ENCODE measurements at regions not wholly inside any gene's neighbourhood (a gene's known extent, or its start where the extent isn't known, plus 50 kb on each side); places are given as distances from the start of the nearest gene placed in this dataset.

DNA sequence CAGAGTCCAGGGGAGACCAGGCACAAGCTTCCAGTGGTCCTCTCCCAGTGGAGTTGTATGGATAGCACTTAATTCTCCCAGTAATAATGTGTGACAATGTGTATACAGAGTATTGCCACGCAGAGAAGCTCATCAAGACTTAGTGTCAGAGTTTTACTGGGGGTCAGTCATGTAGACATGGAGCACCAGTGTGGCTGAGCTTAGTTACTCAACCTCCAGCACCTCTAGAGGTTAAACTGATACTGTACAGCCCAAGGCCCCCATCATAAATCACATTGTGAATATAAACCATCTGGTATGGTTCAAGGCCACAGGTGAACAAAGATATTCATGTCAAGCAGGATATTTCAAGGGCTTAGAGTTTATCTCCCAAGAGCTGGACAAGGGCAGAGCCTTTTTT is 378.1 kb upstream of the TMPO start:
- H3K36me3 ChIP-seq (ENCODE audit: insufficient read depth, low read length) = no peaks in the 10 kb centered on the region
- no peak overlapping the region for H3K4me3 ChIP-seq (ENCODE audit: low read depth, low read length, poor library complexity, severe bottlenecking)
- no peaks in the 10 kb centered on the region for H3K9me2 ChIP-seq (ENCODE audit: insufficient read depth, low read length)
- no peaks in the 10 kb centered on the region for H3K79me2 ChIP-seq (ENCODE audit: insufficient read depth, low read depth, low read length)
- H3K4me1 ChIP-seq (ENCODE audit: insufficient read depth, low read length, poor library complexity, severe bottlenecking) = no peaks in the 10 kb centered on the region
- H3K4me2 ChIP-seq (ENCODE audit: low read length) = no peak overlapping the region
- H3K27ac ChIP-seq (ENCODE audit: low read depth, low read length, poor library complexity, severe bottlenecking) = no peak overlapping the region
- H3K9me3 ChIP-seq (ENCODE audit: low read length) = no peaks in the 10 kb centered on the region
- no peak overlapping the region for H2AFZ ChIP-seq (ENCODE audit: low read length)
- ChIA-PET POLR2A (interaction anchor here (1.0 to 1.7 kb wide), 5 partner anchors 10 to 40 kb away, joined by 3 to 8 read pairs (median 4); no protein-coding TSS in a partner anchor), CTCF (ENCODE audit: unreplicated experiment) (no interaction called here)
- intact Hi-C loops (cut with micrococcal nuclease; ENCODE audit: unreplicated experiment) = no loop called here
- TF ChIP-seq EZH2phosphoT487 (IDR thresholded peaks at IDR 0.05; ENCODE audit: borderline replicate concordance, low read depth, low read length) = no peak
- TF ChIP-seq, protein P1, sequence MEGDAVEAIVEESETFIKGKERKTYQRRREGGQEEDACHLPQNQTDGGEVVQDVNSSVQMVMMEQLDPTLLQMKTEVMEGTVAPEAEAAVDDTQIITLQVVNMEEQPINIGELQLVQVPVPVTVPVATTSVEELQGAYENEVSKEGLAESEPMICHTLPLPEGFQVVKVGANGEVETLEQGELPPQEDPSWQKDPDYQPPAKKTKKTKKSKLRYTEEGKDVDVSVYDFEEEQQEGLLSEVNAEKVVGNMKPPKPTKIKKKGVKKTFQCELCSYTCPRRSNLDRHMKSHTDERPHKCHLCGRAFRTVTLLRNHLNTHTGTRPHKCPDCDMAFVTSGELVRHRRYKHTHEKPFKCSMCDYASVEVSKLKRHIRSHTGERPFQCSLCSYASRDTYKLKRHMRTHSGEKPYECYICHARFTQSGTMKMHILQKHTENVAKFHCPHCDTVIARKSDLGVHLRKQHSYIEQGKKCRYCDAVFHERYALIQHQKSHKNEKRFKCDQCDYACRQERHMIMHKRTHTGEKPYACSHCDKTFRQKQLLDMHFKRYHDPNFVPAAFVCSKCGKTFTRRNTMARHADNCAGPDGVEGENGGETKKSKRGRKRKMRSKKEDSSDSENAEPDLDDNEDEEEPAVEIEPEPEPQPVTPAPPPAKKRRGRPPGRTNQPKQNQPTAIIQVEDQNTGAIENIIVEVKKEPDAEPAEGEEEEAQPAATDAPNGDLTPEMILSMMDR (conservative IDR thresholded peaks at IDR 0.05; ENCODE audit: low read length) = no peak
- no peaks in the 10 kb centered on the region for H4K20me1 ChIP-seq (ENCODE audit: insufficient read depth, low read length)
- DNase-seq (ENCODE audit: low spot score) = no peak
- no TSS peak for BruUV-seq (replicated peaks)

DNA sequence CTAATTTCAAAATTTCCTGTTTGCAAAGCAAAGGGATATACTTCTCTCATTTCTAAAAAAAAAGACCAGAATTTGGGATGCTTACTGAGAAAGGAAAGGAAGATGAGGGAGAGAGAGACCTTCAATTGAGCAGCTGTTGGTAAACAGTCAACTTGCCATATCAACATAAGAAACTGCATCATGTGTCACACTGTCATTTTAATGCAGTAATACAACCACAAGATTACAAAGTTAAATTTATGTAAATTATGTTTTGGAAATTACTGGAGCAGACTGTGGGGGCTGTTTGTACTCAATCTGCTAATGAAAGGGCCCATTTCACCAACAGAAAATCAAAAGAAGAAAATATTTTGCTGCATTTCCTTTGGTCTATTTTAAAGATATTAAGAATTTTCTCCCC is 370.4 kb upstream of the TMPO start:
- no peaks in the 10 kb centered on the region; the same call in 1 of the 2 replicates for H3K9me3 ChIP-seq (ENCODE audit: low read length)
- H3K27ac ChIP-seq (ENCODE audit: low read depth, low read length, poor library complexity, severe bottlenecking) = no peak overlapping the region
- no peaks in the 10 kb centered on the region for H3K4me1 ChIP-seq (ENCODE audit: insufficient read depth, low read length, poor library complexity, severe bottlenecking)
- H3K4me2 ChIP-seq (ENCODE audit: low read length) = no peak overlapping the region
- no peaks in the 10 kb centered on the region for H3K9me2 ChIP-seq (ENCODE audit: insufficient read depth, low read length)
- no peak overlapping the region for H3K4me3 ChIP-seq (ENCODE audit: low read depth, low read length, poor library complexity, severe bottlenecking)
- TF ChIP-seq EZH2phosphoT487 (IDR thresholded peaks at IDR 0.05; ENCODE audit: borderline replicate concordance, low read depth, low read length) = no peak
- TF ChIP-seq, protein P1 (conservative IDR thresholded peaks at IDR 0.05; ENCODE audit: low read length) = no peak
- H2AFZ ChIP-seq (ENCODE audit: low read length) = no peak overlapping the region
- ChIA-PET POLR2A (interaction anchor here (0.6 to 2.1 kb wide), 2 partner anchors 10 to 26 kb away, joined by 3 to 8 read pairs; no protein-coding TSS in a partner anchor), CTCF (ENCODE audit: unreplicated experiment) (no interaction called here)
- DNase-seq (ENCODE audit: low spot score) = no peak
- H3K36me3 ChIP-seq (ENCODE audit: insufficient read depth, low read length) = no peaks in the 10 kb centered on the region
- no peaks in the 10 kb centered on the region for H4K20me1 ChIP-seq (ENCODE audit: insufficient read depth, low read length)
- H3K79me2 ChIP-seq (ENCODE audit: insufficient read depth, low read depth, low read length) = no peaks in the 10 kb centered on the region
- no TSS peak for BruUV-seq (replicated peaks)
- intact Hi-C loops (cut with micrococcal nuclease; ENCODE audit: unreplicated experiment) = no loop called here

DNA sequence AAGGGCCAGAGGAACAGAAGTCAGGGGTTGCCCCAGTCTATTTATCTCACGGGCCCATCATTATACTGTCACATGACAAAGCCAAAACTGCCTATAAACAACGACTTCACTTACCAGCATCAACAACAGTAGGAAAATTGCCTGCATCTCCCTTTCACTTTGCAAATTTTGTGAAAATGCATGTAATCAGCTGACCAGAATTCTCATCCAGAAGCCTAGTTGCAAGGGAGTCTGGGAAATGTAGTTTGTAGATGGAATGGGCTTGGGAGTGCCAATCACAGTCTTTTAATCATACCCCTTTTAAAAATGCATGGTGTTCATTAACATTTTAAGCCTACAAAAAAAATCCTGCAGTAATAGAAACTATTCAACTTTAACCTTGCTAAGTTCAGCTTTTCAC is 369.3 kb upstream of the TMPO start:
- CTCF ChIA-PET (ENCODE audit: unreplicated experiment) = no interaction called here
- POLR2A ChIA-PET = no interaction called here
- H3K27ac ChIP-seq (ENCODE audit: low read depth, low read length, poor library complexity, severe bottlenecking) = no peak overlapping the region

More for the DNA sequence above, 369.3 kb upstream of the TMPO start:
- no peaks in the 10 kb centered on the region for H4K20me1 ChIP-seq (ENCODE audit: insufficient read depth, low read length)
- H3K9me2 ChIP-seq (ENCODE audit: insufficient read depth, low read length) = no peaks in the 10 kb centered on the region
- H3K4me1 ChIP-seq (ENCODE audit: insufficient read depth, low read length, poor library complexity, severe bottlenecking) = no peaks in the 10 kb centered on the region
- DNase-seq (ENCODE audit: low spot score) = no peak
- no peak overlapping the region for H3K4me2 ChIP-seq (ENCODE audit: low read length)
- no peaks in the 10 kb centered on the region for H3K79me2 ChIP-seq (ENCODE audit: insufficient read depth, low read depth, low read length)
- no peaks in the 10 kb centered on the region; the same call in 1 of the 2 replicates for H3K9me3 ChIP-seq (ENCODE audit: low read length)
- no peak overlapping the region for H2AFZ ChIP-seq (ENCODE audit: low read length)
- no peak overlapping the region for H3K4me3 ChIP-seq (ENCODE audit: low read depth, low read length, poor library complexity, severe bottlenecking)
- TF ChIP-seq, protein P1 (conservative IDR thresholded peaks at IDR 0.05; ENCODE audit: low read length) = no peak
- no peak for TF ChIP-seq EZH2phosphoT487 (IDR thresholded peaks at IDR 0.05; ENCODE audit: borderline replicate concordance, low read depth, low read length)
- BruUV-seq (replicated peaks) = no TSS peak
- no peaks in the 10 kb centered on the region for H3K36me3 ChIP-seq (ENCODE audit: insufficient read depth, low read length)
- intact Hi-C loops (cut with micrococcal nuclease; ENCODE audit: unreplicated experiment) = no loop called here
